GM19238 (cell line): ENCODE measurements at regions not wholly inside any gene's neighbourhood (a gene's known extent, or its start where the extent isn't known, plus 50 kb on each side); places are given as distances from the start of the nearest gene placed in this dataset.

ENCODE experiments used
- DNase-seq: peaks from one replicate; pipeline ENCODE4 v3.0.0; 2011; ENCODE audit warnings: low spot score; ENCODE audit not compliant: insufficient read length

DNA sequence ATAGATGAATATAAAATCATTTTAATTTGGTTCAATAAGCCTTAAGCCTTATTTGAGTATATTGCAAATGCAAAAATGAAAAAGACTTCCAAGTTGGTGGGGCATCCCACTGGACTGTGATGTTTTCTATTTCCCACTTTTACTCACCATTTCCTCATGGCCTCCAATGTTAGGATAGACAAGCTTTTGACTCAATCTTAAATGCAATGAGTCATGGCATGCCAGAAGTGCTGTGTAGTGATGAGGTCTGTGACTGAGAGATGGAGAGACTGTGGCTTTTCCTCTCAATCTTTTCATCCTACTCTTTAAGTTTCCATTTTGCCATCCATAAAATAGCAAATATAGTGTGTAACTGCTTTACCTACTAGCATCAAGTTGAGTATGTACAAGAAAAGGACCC, 1401.2 kb upstream of the CELF4 start:
- no peak for DNase-seq

DNA sequence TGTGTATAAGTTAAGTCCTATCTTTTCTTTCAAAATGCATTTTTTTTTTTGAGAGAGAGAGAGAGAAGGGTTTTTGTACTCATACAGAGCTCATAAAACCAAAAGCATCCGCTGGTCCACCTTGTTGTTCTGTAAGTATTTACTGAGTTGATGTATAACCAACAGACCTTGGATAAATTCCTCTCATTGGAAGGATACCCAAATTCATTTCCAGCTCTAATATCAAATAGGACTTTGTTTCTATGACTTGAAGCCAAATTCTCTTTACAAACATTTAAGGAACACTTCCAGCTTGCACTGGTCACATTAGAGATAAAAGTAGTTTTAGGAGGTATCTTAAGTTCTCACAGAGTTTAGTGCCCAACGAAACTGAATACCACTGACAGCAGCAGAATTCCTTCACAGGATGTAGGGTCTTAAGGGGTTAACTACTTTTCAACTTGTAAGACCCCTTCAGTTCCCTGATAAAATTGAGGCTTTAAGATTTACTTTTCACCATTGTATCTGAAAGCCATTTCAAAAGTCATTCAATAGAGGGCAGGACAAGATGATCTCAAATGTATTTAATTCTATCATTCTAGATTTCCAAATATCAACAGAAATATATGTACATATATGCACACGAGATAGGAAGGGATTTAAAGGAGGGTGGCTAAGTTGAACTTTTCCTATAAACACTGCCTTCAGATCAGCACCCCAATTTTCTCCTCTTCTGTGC, 1398.5 kb upstream of the CELF4 start:
- no peak for DNase-seq

DNA sequence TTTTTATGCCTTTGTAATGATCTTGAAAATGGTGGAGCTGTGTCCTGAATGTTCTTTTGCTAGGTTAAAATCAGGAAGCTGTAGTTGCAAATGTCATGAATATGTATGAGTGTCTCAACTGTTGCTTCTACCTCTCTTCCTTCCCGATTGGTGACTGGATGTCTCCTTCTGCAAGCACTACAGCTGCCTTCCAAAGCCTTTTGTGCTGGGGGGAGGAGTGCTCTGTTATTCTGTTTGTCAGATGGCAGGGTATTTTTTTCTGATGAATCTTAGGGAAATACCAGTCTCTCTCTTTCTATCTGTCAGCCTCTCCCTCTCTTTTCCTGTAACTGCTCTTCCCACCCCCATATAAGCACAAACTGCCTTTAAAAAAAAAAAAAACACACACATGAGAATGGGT, 1396.3 kb upstream of the CELF4 start:
- no peak for DNase-seq

DNA sequence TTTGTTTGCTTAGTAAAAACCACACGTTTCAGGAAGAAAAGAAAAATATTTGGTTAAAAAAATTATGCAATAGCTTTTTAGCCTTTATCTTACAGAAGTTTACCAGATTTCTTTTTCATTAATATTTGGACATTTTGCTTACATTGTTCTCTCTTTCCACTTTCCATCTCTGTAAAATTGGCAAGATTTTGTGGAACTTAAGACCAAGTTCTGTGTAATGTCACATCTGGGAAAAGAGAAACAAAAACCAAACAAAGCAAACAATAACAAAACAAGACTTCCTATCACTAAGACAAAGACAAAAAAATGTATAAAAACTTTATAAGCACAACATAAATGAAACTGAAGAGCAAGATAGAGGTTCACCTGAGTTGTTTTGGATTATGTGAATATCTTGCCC, 1392.1 kb upstream of the CELF4 start:
- DNase-seq, result no peak

DNA sequence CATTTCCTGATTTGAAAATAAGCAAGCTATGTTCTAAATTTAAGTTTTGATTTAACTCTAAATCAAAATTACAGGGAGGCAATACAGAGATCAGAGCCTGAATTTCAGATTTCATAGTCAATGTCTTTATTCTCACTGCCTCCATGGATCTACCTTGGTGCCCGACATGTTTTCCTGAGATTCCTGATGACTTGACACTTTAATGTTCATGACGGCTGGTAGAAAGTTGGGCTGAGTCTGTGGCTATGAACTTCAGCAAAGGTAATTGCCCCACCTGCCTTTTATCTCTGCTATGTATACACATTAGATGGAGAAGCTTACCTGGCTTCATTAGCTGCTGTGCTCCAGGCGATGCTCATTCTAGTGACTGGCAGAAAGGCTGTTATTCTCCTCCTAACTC, 1390.5 kb upstream of the CELF4 start:
- no peak for DNase-seq

DNA sequence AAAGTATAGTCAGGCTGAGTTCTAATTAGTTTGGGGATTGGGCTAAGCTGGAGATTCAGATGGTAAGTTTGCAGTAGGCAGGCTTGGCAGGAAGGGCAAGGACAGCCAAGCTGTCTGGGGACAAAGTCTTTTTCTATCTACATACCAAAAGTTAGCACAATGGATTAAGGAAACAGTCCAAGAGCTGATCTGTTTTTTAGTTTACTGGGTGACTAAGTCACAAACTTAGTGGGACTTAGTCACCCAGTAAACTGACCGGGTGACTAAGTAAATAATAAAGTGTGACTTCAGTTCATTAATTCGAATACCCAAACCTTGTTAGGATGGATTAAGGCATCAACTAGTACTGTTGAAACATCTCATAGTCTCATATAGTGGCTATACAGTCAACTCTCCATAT, 1386.0 kb upstream of the CELF4 start:
- no peak for DNase-seq

DNA sequence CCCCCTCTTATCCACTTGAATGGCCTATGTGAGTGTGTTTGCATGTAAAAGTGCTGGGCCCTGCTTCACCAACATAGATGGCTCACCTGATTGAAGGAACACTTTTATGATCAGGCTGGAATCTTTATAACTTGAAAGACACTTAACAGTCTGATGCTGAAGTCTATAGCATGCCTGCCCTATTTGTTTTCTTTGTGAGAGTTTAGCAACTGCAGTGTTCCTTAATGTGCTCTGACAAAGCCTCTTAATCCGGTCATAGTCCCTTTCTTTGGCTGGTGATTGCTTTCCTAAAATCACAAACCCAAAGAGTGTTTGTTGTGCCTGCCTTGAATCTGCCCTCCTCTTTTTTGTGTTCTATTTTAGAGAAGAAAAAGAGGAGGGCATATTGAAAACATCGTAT, 1382.8 kb upstream of the CELF4 start:
- DNase-seq, result no peak

DNA sequence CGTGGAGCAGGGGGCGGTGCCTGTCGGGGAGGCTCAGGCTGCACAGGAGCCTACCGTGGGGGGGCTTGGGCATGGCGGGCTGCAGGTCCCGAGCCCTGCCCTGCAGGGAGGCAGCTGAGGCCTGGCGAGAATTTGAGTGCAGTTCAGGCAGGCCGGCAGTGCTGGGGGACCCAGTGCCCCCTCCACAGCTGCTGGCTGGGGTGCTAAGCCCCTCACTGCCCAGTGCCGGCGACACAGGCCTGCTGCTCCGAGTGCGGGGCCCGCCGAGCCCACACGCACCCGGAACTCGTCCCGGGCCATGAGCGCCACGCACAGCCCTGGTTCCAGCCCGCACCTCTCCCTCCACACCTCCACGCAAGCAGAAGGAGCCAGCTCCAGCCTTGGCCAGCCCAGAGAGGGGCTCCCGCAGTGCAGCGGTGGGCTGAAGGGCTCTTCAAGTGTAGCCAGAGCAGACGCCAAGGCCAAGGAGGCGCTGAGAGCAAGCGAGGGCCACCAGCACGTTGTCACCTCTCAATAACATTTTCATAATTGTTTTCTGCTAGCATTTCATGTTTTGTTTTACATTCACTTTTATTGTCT, 1378.9 kb upstream of the CELF4 start:
- DNase-seq, result no peak

DNA sequence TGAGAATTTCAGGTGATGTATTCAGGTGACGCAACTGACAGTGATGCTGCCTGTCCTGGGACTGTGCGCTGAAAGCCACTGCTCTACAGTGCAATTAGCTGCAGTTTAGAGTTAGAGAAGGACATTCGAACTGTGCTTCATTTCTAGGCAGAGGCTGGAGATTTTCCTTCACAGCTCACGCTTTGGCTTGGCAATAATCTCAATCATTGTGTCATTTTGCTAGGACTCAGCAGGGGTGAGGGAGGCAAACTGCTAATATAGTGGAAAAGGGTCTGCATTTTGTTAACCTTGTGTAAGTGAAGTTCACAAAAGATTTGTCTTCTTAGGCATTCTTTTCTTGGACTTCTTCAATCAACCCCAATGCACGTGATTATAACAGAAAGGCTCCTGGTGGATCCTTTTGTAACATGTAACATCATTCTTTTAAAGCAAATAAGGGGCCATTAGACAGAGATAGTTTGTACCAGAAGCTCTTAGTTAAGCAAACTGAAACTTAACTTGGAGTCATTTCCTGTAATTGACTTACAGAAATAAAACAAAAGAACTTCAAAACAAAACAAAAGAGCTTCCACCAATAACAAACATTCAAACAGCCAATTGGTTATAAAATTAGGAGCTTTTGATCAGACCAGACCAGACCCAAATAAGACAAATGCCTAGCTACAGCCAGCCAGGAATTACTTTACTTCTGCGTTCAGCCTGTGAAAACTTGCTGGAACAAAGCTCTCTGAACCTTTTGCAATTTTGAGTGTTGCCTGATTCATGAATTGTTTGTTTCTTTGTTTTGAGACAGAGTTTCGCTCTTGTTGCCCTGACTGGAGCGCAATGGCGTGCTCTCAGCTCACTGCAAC, 1376.3 kb upstream of the CELF4 start:
- no peak for DNase-seq

DNA sequence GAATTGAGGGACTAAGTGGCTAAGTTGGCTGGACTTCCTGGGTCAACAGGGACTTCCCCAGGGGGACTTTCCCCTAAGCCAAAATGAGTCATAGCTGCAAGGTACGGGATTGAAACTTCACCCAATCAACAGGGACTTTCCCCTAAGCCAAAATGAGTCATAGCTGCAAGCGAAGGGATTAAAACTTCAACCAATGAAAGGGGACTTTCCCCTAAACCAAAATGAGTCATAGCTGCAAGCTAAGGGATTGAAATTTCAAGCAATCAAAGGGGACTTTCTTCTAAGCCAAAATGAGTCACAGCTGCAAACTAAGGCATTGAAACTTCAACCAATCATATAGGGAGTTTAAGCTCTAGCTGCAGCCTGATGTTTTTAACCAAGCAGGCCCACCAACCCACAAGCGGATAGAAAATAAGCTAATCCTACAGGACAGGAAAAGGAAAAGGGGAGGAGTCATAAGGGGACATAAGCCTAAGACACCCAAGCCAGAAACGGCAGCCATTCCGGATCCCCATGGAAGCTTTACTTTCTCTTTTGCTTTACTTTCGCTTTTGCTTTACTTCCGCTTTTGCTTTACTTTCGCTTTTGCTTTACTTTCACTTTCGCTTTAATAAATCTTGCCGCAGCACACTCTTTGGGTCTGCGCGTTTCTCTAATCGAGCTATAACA, 1375.4 kb upstream of the CELF4 start:
- peak; percentile 14 for DNase-seq

DNA sequence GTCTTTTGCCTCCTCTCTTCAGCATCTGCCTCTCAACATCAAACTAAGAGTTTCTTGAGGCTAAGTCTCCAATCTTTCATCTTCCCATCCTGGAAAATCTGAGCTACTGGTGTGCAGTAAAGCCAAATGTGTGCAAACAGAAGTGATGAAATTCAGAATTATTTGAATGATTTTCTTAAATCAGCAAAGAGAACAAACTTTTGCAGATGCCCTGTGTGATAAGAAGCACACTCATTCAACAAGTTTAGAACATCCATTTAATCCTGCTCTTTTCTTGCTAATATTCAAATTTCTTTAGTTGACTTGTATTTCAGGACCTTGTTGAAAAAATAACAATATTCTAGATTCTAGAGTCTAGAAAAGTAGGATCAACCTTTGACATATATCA, 1374.9 kb upstream of the CELF4 start:
- DNase-seq, result no peak

DNA sequence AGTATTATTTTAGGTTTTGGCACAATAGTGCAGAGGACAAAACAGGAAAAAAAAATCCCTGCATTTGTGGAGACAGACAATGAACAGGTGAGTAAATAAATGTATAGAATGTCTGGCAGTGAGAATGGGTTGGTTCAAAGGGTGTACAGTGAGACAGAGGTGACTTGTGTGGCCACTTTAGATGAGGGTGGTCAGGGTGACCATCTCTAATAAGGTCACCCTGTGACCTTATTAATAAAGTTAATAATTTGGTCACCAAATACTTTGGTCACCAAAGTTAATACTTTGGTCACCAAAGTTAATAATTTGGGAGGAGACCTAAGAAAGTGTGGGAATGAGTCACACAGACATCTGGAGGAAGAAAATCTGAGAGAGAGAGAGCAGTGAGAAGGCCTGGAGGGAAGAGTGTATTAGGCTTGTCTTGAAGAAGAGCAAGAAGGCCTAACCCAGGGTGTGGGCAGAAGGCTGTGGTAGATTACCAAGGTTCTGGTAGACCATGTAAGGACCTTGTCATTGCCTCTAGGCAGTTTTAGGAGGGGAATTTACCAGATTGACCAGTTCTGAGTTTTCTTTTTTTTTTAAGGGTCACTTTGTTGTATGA, 1368.4 kb upstream of the CELF4 start:
- no peak for DNase-seq

DNA sequence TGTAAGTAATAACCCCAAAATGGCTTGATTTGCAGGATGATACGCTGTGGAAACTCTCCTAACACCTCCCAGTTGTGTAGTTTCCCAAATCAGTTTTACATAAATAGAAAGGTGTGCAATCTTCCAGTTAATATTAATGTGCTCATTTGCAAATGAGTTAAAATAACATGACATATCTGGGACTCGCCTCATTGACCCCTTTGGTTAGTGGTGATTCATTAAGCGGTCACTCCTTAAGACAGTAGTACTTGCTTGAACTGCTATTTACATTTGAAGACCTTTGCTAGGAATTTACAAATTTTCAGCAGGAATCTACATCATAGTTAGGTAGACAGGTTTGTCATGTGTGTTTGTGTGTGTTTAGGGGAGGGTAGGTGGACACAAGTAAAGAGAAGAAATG, 1367.7 kb upstream of the CELF4 start:
- DNase-seq, result no peak

DNA sequence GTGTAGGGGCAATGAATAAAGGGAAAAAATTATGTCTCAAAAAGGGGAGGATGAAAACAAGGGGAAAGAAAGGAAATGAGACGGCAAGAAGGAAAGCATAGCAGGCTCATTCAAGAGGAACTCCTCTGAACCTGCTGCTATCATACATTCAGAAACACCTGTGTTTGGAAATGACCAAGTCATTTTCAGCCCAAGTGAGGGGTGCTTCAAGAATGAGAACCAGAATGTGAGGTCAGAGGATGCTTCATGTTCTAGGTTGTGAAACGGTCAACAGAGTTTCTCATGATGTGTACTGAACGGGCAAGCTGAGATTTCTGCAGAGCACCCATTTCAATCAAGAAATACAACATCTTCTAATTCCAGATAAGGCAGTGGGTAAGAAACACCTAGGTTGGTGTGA, 1367.2 kb upstream of the CELF4 start:
- DNase-seq, result no peak

DNA sequence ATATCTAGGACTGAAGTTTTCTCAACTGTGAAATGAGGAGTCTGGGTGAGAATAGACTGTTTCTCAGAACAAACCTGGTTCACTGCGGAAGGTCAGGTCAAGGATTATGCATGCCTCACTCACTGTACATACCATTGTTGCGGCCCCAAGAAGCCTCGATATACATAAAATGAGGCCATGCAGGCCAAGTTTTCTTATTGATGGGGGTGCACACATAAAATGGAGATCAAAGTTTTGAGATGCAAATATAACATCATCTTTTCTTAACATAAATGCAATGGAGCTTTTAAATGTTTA, 1366.1 kb upstream of the CELF4 start:
- DNase-seq, result no peak

DNA sequence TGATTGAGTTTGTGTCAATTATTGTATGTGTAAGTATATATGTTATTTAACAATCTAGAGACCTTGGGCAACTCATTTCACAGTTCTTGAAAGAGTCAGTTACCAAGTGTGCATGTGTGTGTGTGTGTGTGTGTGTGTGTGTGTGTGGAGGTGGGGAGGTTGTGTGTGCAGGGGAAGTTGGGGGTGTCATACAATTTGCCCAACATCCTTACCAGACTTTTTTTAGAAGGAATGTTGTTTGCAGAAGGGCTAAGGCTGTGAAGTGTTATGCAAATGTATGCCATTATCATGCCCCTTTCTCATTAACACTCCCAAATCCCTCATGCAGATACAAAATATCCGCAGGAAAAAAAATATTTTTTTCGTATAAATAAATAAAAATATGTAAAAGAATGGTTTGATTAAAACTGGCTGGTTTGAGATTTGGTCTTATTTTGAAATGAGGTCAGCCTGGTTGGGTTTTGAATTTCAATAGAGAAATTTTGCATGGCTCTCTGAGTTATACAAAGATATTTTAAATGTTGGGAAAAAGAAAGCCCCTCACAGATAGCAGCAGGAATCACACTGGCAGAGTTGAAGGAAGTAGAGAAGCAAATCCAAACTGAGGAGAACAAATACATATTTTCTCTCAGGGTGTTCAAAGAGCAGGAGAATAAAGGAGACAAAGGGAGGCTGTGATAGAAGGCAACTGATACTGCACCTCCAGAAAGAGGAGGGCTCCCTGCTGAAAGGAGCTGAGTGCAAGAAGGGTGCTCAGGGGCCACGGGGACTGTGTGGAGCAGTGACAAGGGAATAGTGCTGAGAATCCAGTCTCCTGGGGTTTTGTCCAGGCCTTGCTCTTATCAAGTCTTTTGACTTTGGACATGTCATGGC, 1365.5 kb upstream of the CELF4 start:
- DNase-seq, result no peak

DNA sequence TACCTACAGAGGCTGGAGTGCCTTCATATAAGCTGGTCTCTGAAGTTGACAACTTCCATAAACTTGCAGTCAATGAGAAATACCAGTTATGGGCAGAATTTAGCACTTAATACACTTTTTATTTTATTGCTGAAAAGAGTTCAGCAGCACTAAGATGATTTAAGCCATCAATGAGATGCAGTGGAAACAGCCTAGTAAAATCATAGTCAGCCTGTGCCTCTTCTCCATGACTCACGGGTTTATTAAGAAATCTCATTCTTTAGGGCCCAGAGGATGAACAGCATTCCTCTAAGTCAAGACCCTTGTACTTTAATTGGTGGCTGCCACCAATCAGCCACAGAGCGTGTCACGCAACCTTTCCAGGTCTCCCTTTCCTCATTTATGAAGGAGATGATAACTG, 1357.9 kb upstream of the CELF4 start:
- DNase-seq, result no peak

DNA sequence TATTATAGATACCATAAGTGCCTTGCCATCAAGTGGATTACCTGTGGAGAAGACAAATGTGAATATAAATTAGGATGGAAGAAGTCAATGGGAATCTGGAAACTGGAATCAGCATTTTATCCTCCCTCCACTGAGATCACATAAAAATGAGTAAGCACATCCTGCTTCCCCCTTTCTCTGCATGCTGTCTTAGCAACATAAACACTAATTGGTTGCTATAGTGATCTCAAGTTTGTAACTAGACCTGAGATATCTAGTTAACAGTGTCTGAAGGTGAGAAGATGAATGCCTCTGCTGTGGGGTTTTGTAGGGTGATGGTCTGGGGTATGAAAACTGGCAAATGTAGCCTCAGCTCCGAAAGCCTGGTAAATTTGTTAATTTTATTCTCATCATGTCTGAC, 1357.5 kb upstream of the CELF4 start:
- DNase-seq, result no peak

DNA sequence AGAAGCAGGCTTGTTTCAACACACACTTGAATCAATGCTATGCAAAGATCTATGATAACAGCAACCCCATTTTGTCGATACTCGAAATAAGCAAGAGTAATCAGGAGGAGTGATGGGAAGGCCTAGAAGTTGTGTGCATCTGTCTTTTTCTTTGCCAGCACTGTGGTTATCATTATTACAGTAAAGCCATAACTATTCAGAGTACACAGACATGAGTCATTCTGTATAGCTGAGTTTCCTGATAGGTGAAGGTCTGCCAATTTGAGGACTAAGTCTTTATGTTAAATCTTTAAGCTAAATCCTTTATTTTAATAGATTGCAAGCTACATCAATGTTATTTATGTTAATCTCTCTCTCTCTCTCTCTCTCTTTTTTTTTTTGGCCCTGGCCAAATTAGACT, 1344.4 kb upstream of the CELF4 start:
- no peak for DNase-seq

DNA sequence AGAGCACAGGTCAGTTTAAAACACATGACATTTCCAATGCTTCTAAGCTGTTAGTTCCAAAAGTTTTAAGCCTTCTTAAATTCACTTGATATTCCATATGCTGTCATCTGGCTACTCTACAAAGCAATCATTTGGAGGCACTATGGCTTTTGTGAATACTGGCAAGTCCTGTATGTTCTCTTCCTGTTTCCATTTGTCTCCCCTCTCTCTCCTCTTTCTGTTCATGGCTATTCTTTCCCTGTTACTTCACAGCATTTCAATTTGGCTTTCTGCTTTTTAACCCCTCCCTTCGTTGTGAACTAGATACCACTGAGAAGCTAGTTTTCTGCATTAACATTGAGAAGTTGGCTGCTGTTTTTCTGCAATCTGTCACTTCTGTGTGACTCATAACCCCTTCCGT, 1337.2 kb upstream of the CELF4 start:
- DNase-seq, result no peak

DNA sequence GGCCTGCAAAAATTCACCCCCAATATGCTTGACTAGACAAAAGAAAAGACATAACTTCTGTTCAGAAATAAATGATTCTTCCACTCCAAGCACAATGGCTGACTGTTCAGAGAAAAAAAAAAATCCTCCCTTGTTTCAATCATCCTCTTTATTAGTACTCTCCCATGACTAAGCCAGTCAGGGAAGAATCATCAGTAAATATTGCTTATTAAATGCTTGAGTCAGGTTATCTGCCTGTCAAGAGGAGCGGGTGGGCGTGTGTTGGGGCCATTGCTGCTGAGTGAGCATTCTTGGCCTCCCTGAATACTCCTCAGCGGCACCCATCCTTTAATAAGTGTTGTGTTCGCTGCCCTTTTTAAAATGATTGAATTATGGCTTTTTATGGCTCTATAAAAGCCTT, 1334.8 kb upstream of the CELF4 start:
- DNase-seq, result no peak
